Epidermal melanocyte (primary cell): ENCODE measurements at regions not wholly inside any gene's neighbourhood (a gene's known extent, or its start where the extent isn't known, plus 50 kb on each side); places are given as distances from the start of the nearest gene placed in this dataset.
"Not testable (repeated sequence)": the region's sequence is repeated elsewhere in the genome, so short reads cannot be mapped to it uniquely, and the experiment has no call there.

Experiments used
- DNase-seq: peaks from one replicate; pipeline ENCODE4 v3.0.0; 2011; ENCODE audit warnings: low spot score; ENCODE audit not compliant: insufficient read length

GRCh38 chr6:21741221-21742109 lies 147.9 kb downstream of the SOX4 start:
- DNase-seq = no peak

GRCh38 chr6:21742238-21742660 lies 148.7 kb downstream of the SOX4 start:
- DNase-seq = no peak

- DNase-seq = no peak
These were observed 150.8 kb downstream of the SOX4 start for GRCh38 chr6:21744331-21744730.

GRCh38 chr6:21745543-21746337 lies 152.2 kb downstream of the SOX4 start:
- DNase-seq = no peak

GRCh38 chr6:21747441-21747840 lies 153.9 kb downstream of the SOX4 start:
- no peak for DNase-seq

- no peak for DNase-seq
These were observed 154.9 kb downstream of the SOX4 start for GRCh38 chr6:21748343-21749056.

- DNase-seq = no peak
These were observed 156.2 kb downstream of the SOX4 start for GRCh38 chr6:21749754-21750153.

- DNase-seq = no peak
These were observed 157.0 kb downstream of the SOX4 start for GRCh38 chr6:21750575-21750974.

- DNase-seq = no peak
These were observed 158.1 kb downstream of the SOX4 start for GRCh38 chr6:21751608-21752007.

- no peak for DNase-seq
These were observed 158.7 kb downstream of the SOX4 start for GRCh38 chr6:21752054-21752811.

GRCh38 chr6:21753241-21754108 lies 159.9 kb downstream of the SOX4 start:
- no peak for DNase-seq

GRCh38 chr6:21754891-21755290 lies 161.3 kb downstream of the SOX4 start:
- no peak for DNase-seq

GRCh38 chr6:21756487-21756886 lies 162.9 kb downstream of the SOX4 start:
- no peak for DNase-seq

GRCh38 chr6:21757392-21757791 lies 163.8 kb downstream of the SOX4 start:
- DNase-seq = not testable (repeated sequence)

- no peak for DNase-seq
These were observed 166.2 kb downstream of the SOX4 start for GRCh38 chr6:21759721-21760120.

- DNase-seq = not testable (repeated sequence)
These were observed 167.6 kb downstream of the SOX4 start for GRCh38 chr6:21761053-21761730.

GRCh38 chr6:21764989-21765388 lies 171.4 kb downstream of the SOX4 start:
- DNase-seq = no peak

GRCh38 chr6:21767891-21768648 lies 174.5 kb downstream of the SOX4 start:
- no peak for DNase-seq

- DNase-seq = no peak
These were observed 175.9 kb downstream of the SOX4 start for GRCh38 chr6:21769405-21769861.
